OCI-LY7 (cell line): ENCODE measurements at regions not wholly inside any gene's neighbourhood (a gene's known extent, or its start where the extent isn't known, plus 50 kb on each side); places are given as distances from the start of the nearest gene placed in this dataset.

ENCODE experiments used
- CTCF ChIP-seq: fragments of 200-600 bp; sonication (generic); conservative IDR thresholded peaks from 2 replicates; pipeline ENCODE4 v1.5.1; 2014; ENCODE audit warnings: mild to moderate bottlenecking, antibody characterized with exemption, low read length, moderate library complexity, mixed read lengths
- EZH2phosphoT487 ChIP-seq: fragments of 200-600 bp; sonication (generic); IDR thresholded peaks from 2 replicates; pipeline ENCODE4 v1.6.1; 2018; ENCODE audit warnings: low read depth, borderline replicate concordance, mild to moderate bottlenecking, mixed run types, antibody characterized with exemption, low read length, moderate library complexity, mixed read lengths

DNA sequence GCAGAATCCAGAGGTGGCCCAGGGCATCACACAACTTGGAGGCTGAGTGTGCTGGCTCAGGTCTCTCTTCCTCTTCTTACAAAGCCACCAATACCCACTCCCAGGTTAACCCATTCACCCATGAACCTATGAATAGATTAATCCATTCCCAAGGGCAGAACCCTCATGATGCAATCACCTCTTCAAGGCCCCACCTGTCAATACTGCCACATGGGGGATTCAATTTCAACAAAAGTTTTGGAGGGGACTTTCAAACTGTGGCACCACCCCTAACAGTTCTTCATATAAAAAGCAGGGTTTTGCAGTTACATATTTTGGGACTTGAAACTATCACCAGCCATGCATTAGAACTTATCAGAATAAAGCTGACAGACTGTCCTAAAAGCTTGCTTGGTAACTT is 193.6 kb upstream of the RNF32 start:
- TF ChIP-seq CTCF (no peak), EZH2phosphoT487 (no peak)
